SK-N-SH (cell line): ENCODE measurements at regions not wholly inside any gene's neighbourhood (a gene's known extent, or its start where the extent isn't known, plus 50 kb on each side); places are given as distances from the start of the nearest gene placed in this dataset.

ENCODE experiments used
- CTCF ChIA-PET: fragments of 300-600, 350-600 bp; formaldehyde crosslinking; extraction: SDS; loops from one replicate; lab custom pipeline; 2021; lab: Yijun Ruan, JAX
- POLR2A ChIA-PET: fragments of 350-600 bp; sonication (Branson Sonifier 250); formaldehyde crosslinking; extraction: SDS; loops from one replicate; lab custom pipeline; 2020; ENCODE audit warnings: antibody characterized with exemption, inconsistent platforms; lab: Yijun Ruan, JAX
- DNase-seq: peaks from one replicate; pipeline ENCODE4 v3.0.0; 2012
- H2AFZ ChIP-seq: fragments of 200-600 bp; sonication (generic); 2 replicates; pipeline ENCODE4 v1.8.1; 2016; ENCODE audit warnings: antibody characterized with exemption, mild to moderate bottlenecking, low read depth
- H3F3A ChIP-seq: fragments of 200-600 bp; sonication (generic); replicated peaks from 2 replicates; pipeline ENCODE3; 2016; ENCODE audit warnings: antibody characterized with exemption, mild to moderate bottlenecking; ENCODE audit not compliant: insufficient read depth
- H3K27ac ChIP-seq, 2 experiments: fragments of 200-500 bp in 1 of 2; fragments of 200-600 bp in 1 of 2; sonication (Bioruptor generic) in 1 of 2; sonication (generic), shearing (Covaris generic) in 1 of 2; 2 replicates each; pipeline versions ENCODE4 v1.5.1 to v1.6.1; 2014 to 2016; ENCODE audit warnings: low read depth in 2 of 2, inconsistent platforms in 1 of 2, low read length in 1 of 2, mild to moderate bottlenecking in 1 of 2, mixed read lengths in 1 of 2
- H3K27me3 ChIP-seq: fragments of 200-600 bp; sonication (generic), shearing (Covaris generic); 2 replicates; pipeline ENCODE4 v1.6.1; 2016; ENCODE audit warnings: mixed run types; ENCODE audit not compliant: insufficient read depth
- H3K36me3 ChIP-seq, 2 experiments: fragments of 200-500 bp in 1 of 2; fragments of 200-600 bp in 1 of 2; sonication (Bioruptor generic) in 1 of 2; sonication (generic) in 1 of 2; replicated peaks in 1 of 2; 2 replicates each; pipeline versions ENCODE3 to v1.5.1; 2014 to 2016; ENCODE audit warnings: low read length in 1 of 2, mild to moderate bottlenecking in 1 of 2; ENCODE audit not compliant: insufficient read depth in 2 of 2, control insufficient read depth in 1 of 2
- H3K4me1 ChIP-seq, 2 experiments: fragments of 200-500 bp in 1 of 2; fragments of 200-600 bp in 1 of 2; sonication (Bioruptor generic) in 1 of 2; sonication (generic), shearing (Covaris generic) in 1 of 2; 2 replicates each; pipeline versions ENCODE4 v1.5.1 to v1.6.1; 2014 to 2016; ENCODE audit warnings: low read depth in 1 of 2, low read length in 1 of 2, mixed run types in 1 of 2; ENCODE audit not compliant: insufficient read depth in 2 of 2, control insufficient read depth in 1 of 2
- H3K4me2 ChIP-seq: fragments of 200-600 bp; sonication (generic), shearing (Covaris generic); 2 replicates; pipeline ENCODE4 v1.6.1; 2017; ENCODE audit warnings: mixed run types
- H3K4me3 ChIP-seq, 2 experiments: fragments of 200-500 bp in 1 of 2; fragments of 200-600 bp in 1 of 2; sonication (Bioruptor generic) in 1 of 2; sonication (generic), shearing (Covaris generic) in 1 of 2; 2 replicates each; pipeline versions ENCODE4 v1.5.1 to v1.8.1; 2014 to 2016; ENCODE audit warnings: low read depth in 2 of 2, inconsistent platforms in 1 of 2, low read length in 1 of 2, mild to moderate bottlenecking in 1 of 2, mixed read lengths in 1 of 2, moderate library complexity in 1 of 2
- H3K79me2 ChIP-seq: fragments of 200-600 bp; sonication (generic); 2 replicates; pipeline ENCODE4 v1.8.1; 2017; ENCODE audit warnings: mild to moderate bottlenecking; ENCODE audit not compliant: insufficient read depth
- H3K9ac ChIP-seq: fragments of 200-600 bp; sonication (generic); 2 replicates; pipeline ENCODE4 v1.6.1; 2017; ENCODE audit warnings: mixed run types
- H3K9me2 ChIP-seq: fragments of 200-600 bp; sonication (generic); 2 replicates; pipeline ENCODE4 v1.6.1; 2017; ENCODE audit warnings: mixed run types
- H3K9me3 ChIP-seq: fragments of 200-600 bp; sonication (generic); 2 replicates; pipeline ENCODE4 v1.6.1; 2017; ENCODE audit warnings: mixed run types, mild to moderate bottlenecking, moderate library complexity
- H4K20me1 ChIP-seq: fragments of 200-600 bp; sonication (generic); 2 replicates; pipeline ENCODE4 v1.6.1; 2017; ENCODE audit warnings: mild to moderate bottlenecking, mixed run types; ENCODE audit not compliant: insufficient read depth
- FOXM1 ChIP-seq: IDR thresholded peaks from 2 replicates; pipeline ENCODE4 v1.4.0; 2012; ENCODE audit warnings: low read depth, mild to moderate bottlenecking
- GABPA ChIP-seq: IDR thresholded peaks from 2 replicates; pipeline ENCODE4 v1.4.0; 2012; ENCODE audit warnings: low read depth, mild to moderate bottlenecking
- MXI1 ChIP-seq: IDR thresholded peaks from 2 replicates; pipeline ENCODE4 v1.6.1; 2012; ENCODE audit warnings: mild to moderate bottlenecking, low read depth, low read length, improper control_type of control experiment
- POLR2AphosphoS5 ChIP-seq: IDR thresholded peaks from 2 replicates; pipeline ENCODE4 v1.6.1; 2012; ENCODE audit warnings: low read depth, low read length
- RAD21 ChIP-seq: IDR thresholded peaks from 2 replicates; pipeline ENCODE4 v1.6.1; 2012; ENCODE audit warnings: mild to moderate bottlenecking, low read length
- RXRA ChIP-seq: IDR thresholded peaks from 2 replicates; pipeline ENCODE4 v1.4.0; 2012; ENCODE audit warnings: low read depth, mild to moderate bottlenecking, borderline replicate concordance
- TEAD4 ChIP-seq: IDR thresholded peaks from 2 replicates; pipeline ENCODE4 v1.4.0; 2012; ENCODE audit warnings: mild to moderate bottlenecking, borderline replicate concordance; ENCODE audit not compliant: insufficient read depth
- YY1 ChIP-seq: IDR thresholded peaks from 2 replicates; pipeline ENCODE4 v1.4.0; 2012; ENCODE audit warnings: low read depth, mild to moderate bottlenecking
- WGBS: methylation state at CpG from one replicate; pipeline ENCODE4 v1.1.6; 2017; ENCODE audit warnings: low lambda C conversion rate; 5-methylcytosine and 5-hydroxymethylcytosine counted together
- TF ChIP-seq, protein P1 (sequence below): IDR thresholded peaks from 2 replicates; pipeline ENCODE4 v1.6.1; 2012; ENCODE audit warnings: mild to moderate bottlenecking, low read depth, low read length, moderate library complexity
- TF ChIP-seq, protein P2 (sequence below): IDR thresholded peaks from 2 replicates; pipeline ENCODE4; 2012
- TF ChIP-seq, protein P3 (sequence below): IDR thresholded peaks from 2 replicates; pipeline ENCODE4 v1.4.0; 2012; ENCODE audit warnings: low read depth, borderline replicate concordance
- TF ChIP-seq, protein P4 (sequence below): IDR thresholded peaks from 2 replicates; pipeline ENCODE4 v1.4.0; 2012; ENCODE audit warnings: low read depth, borderline replicate concordance
- TF ChIP-seq, protein P5 (sequence below): fragments of 150-350 bp; IDR thresholded peaks from 2 replicates; pipeline ENCODE4 v1.6.1; 2016; ENCODE audit warnings: mild to moderate bottlenecking, low read depth, low read length

DNA sequence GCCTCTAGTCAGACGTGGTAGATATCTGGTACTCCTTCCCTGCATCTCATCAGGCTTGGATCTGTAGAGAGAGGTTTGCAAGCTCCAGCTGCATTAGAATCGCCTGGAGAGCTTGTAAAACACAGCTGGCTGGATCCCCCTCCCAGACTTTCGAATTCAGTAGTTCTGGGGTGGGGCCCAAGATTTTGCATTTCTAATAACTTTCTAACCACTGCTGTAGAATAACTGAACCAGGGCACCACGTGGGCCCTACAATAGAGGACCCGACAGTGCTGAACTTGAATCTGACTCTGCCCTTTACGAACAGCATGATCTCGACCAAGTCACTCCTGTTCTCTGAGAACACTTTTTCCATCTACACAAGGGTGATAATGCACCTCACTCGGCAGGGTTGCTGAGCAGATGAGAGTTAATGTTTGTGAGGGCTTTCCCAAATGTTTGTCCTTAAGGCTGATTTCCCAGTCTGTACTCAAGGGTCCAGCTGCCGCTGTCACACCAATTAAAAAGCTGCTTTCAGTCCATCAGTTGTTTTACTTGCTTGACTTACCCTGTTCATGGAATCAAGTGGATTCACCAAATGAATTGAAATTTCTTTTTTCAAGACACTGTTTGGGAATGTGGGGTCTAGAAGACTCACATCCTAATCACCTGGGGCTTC is 86.6 kb upstream of the SLC24A4 start:
- CTCF ChIA-PET: interaction anchor here (1.0 kb wide), 1 partner anchor 28 kb away, joined by 3 read pairs; no protein-coding TSS in a partner anchor

More for the DNA sequence above, 86.6 kb upstream of the SLC24A4 start:
- Histone ChIP-seq H3K27ac (no peak overlapping the region), H3F3A (no peaks in the 10 kb centered on the region), H3K4me2 (no peak overlapping the region)
- WGBS: 8% methylated on average over 7 of the region's 9 CpGs
- no peak for TF ChIP-seq GABPA
- TF ChIP-seq RXRA: no peak
- no peak for TF ChIP-seq FOXM1
- no peak for TF ChIP-seq POLR2AphosphoS5
- TF ChIP-seq, protein P1, sequence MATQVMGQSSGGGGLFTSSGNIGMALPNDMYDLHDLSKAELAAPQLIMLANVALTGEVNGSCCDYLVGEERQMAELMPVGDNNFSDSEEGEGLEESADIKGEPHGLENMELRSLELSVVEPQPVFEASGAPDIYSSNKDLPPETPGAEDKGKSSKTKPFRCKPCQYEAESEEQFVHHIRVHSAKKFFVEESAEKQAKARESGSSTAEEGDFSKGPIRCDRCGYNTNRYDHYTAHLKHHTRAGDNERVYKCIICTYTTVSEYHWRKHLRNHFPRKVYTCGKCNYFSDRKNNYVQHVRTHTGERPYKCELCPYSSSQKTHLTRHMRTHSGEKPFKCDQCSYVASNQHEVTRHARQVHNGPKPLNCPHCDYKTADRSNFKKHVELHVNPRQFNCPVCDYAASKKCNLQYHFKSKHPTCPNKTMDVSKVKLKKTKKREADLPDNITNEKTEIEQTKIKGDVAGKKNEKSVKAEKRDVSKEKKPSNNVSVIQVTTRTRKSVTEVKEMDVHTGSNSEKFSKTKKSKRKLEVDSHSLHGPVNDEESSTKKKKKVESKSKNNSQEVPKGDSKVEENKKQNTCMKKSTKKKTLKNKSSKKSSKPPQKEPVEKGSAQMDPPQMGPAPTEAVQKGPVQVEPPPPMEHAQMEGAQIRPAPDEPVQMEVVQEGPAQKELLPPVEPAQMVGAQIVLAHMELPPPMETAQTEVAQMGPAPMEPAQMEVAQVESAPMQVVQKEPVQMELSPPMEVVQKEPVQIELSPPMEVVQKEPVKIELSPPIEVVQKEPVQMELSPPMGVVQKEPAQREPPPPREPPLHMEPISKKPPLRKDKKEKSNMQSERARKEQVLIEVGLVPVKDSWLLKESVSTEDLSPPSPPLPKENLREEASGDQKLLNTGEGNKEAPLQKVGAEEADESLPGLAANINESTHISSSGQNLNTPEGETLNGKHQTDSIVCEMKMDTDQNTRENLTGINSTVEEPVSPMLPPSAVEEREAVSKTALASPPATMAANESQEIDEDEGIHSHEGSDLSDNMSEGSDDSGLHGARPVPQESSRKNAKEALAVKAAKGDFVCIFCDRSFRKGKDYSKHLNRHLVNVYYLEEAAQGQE: no peak
- TF ChIP-seq, protein P2, sequence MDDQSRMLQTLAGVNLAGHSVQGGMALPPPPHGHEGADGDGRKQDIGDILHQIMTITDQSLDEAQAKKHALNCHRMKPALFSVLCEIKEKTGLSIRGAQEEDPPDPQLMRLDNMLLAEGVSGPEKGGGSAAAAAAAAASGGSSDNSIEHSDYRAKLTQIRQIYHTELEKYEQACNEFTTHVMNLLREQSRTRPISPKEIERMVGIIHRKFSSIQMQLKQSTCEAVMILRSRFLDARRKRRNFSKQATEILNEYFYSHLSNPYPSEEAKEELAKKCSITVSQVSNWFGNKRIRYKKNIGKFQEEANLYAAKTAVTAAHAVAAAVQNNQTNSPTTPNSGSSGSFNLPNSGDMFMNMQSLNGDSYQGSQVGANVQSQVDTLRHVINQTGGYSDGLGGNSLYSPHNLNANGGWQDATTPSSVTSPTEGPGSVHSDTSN: no peak
- TF ChIP-seq, protein P3, sequence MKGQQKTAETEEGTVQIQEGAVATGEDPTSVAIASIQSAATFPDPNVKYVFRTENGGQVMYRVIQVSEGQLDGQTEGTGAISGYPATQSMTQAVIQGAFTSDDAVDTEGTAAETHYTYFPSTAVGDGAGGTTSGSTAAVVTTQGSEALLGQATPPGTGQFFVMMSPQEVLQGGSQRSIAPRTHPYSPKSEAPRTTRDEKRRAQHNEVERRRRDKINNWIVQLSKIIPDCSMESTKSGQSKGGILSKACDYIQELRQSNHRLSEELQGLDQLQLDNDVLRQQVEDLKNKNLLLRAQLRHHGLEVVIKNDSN: no peak
- TF ChIP-seq, protein P4, sequence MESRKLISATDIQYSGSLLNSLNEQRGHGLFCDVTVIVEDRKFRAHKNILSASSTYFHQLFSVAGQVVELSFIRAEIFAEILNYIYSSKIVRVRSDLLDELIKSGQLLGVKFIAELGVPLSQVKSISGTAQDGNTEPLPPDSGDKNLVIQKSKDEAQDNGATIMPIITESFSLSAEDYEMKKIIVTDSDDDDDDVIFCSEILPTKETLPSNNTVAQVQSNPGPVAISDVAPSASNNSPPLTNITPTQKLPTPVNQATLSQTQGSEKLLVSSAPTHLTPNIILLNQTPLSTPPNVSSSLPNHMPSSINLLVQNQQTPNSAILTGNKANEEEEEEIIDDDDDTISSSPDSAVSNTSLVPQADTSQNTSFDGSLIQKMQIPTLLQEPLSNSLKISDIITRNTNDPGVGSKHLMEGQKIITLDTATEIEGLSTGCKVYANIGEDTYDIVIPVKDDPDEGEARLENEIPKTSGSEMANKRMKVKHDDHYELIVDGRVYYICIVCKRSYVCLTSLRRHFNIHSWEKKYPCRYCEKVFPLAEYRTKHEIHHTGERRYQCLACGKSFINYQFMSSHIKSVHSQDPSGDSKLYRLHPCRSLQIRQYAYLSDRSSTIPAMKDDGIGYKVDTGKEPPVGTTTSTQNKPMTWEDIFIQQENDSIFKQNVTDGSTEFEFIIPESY: no peak
- TF ChIP-seq TEAD4: no peak
- TF ChIP-seq MXI1: no peak
- TF ChIP-seq, protein P5, sequence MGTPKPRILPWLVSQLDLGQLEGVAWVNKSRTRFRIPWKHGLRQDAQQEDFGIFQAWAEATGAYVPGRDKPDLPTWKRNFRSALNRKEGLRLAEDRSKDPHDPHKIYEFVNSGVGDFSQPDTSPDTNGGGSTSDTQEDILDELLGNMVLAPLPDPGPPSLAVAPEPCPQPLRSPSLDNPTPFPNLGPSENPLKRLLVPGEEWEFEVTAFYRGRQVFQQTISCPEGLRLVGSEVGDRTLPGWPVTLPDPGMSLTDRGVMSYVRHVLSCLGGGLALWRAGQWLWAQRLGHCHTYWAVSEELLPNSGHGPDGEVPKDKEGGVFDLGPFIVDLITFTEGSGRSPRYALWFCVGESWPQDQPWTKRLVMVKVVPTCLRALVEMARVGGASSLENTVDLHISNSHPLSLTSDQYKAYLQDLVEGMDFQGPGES: no peak
- TF ChIP-seq RAD21: no peak
- TF ChIP-seq YY1: no peak
- TF ChIP-seq, all 33 proteins: peak for 0
- no peak for DNase-seq
- Histone ChIP-seq H3K9me3 (no peaks in the 10 kb centered on the region), H2AFZ (no peak overlapping the region), H3K4me3 (no peak overlapping the region), H3K9ac (no peak overlapping the region), H4K20me1 (no peaks in the 10 kb centered on the region), H3K27me3 (peaks cover 56% of the 10 kb centered on the region), H3K79me2 (no peaks in the 10 kb centered on the region), H3K36me3 (no peaks in the 10 kb centered on the region), H3K9me2 (no peaks in the 10 kb centered on the region), H3K4me1 (no peaks in the 10 kb centered on the region)
- POLR2A ChIA-PET: no interaction called here
